ENCODE measurements at regions not wholly inside any gene's neighbourhood (a gene's known extent, or its start where the extent isn't known, plus 50 kb on each side); places are given as distances from the start of the nearest gene placed in this dataset.

GRCh38 chr12:92038476-92038875 lies 107.2 kb downstream of the BTG1 start:
- no peak overlapping the region for H3K27ac ChIP-seq
- TF ChIP-seq POLR2A (IDR thresholded peaks at IDR 0.05): no peak
- H3K36me3 ChIP-seq: no peaks in the 10 kb centered on the region
- WGBS: 90% methylated on average over 4 of the region's 4 CpGs
- no peaks in the 10 kb centered on the region for H3K9me3 ChIP-seq
- H3K27me3 ChIP-seq (replicated peaks; ENCODE audit: insufficient read depth): no peaks in the 10 kb centered on the region
- intact Hi-C loops (cut with DNase I): no loop called here
- DNase-seq (ENCODE audit: low spot score): no peak
- H3K4me1 ChIP-seq (replicated peaks): no peaks in the 10 kb centered on the region
- no peak overlapping the region for H3K4me3 ChIP-seq

GRCh38 chr12:92036771-92037453 lies 108.7 kb downstream of the BTG1 start:
- no peak for TF ChIP-seq POLR2A (IDR thresholded peaks at IDR 0.05)
- no peak for TF ChIP-seq CTCF (IDR thresholded peaks at IDR 0.05)
- TF ChIP-seq POLR2AphosphoS5 (IDR thresholded peaks at IDR 0.05): no peak
- DNase-seq (ENCODE audit: low spot score): no peak
- H3K4me1 ChIP-seq (replicated peaks): peaks cover under 1% of the 10 kb centered on the region
- 91% methylated on average over 6 of the region's 6 CpGs for WGBS
- intact Hi-C loops (cut with DNase I): no loop called here
- H3K4me3 ChIP-seq: no peak overlapping the region
- H3K27me3 ChIP-seq (replicated peaks; ENCODE audit: insufficient read depth): no peaks in the 10 kb centered on the region
- H3K27ac ChIP-seq: no peak overlapping the region
- no peaks in the 10 kb centered on the region for H3K9me3 ChIP-seq
- no peaks in the 10 kb centered on the region for H3K36me3 ChIP-seq

GRCh38 chr12:92036061-92036620 lies 109.5 kb downstream of the BTG1 start:
- 87% methylated on average over 7 of the region's 7 CpGs for WGBS
- Histone ChIP-seq H3K27ac (peak overlapping the region in 1 of 2 donors; percentile 82), H3K36me3 (no peaks in the 10 kb centered on the region), H3K4me3 (no peak overlapping the region), H3K4me1 (replicated peaks) (peaks cover 6% of the 10 kb centered on the region), H3K9me3 (no peaks in the 10 kb centered on the region), H3K27me3 (replicated peaks; ENCODE audit: insufficient read depth) (no peaks in the 10 kb centered on the region)
- TF ChIP-seq POLR2A (IDR thresholded peaks at IDR 0.05): no peak
- no peak for TF ChIP-seq CTCF (IDR thresholded peaks at IDR 0.05)
- no peak for TF ChIP-seq POLR2AphosphoS5 (IDR thresholded peaks at IDR 0.05)
- intact Hi-C loops (cut with DNase I): no loop called here
- no peak for DNase-seq (ENCODE audit: low spot score)

- H3K36me3 ChIP-seq: no peaks in the 10 kb centered on the region
- no peak for DNase-seq (ENCODE audit: low spot score)
- H3K27me3 ChIP-seq (replicated peaks; ENCODE audit: insufficient read depth): no peaks in the 10 kb centered on the region
- H3K9me3 ChIP-seq: no peaks in the 10 kb centered on the region
- intact Hi-C loops (cut with DNase I): no loop called here
- no peak for TF ChIP-seq CTCF (IDR thresholded peaks at IDR 0.05)
- TF ChIP-seq POLR2A (IDR thresholded peaks at IDR 0.05): no peak
- TF ChIP-seq POLR2AphosphoS5 (IDR thresholded peaks at IDR 0.05): no peak
- H3K4me1 ChIP-seq (replicated peaks): peaks cover 7% of the 10 kb centered on the region
- H3K4me3 ChIP-seq: no peak overlapping the region
- 59% methylated on average over 1 of the region's 1 CpG for WGBS
- peak overlapping the region; percentile 63 to 82 for H3K27ac ChIP-seq
Measured at GRCh38 chr12:92035477-92035876, 110.2 kb downstream of the BTG1 start.

GRCh38 chr12:92034858-92035401 lies 110.7 kb downstream of the BTG1 start:
- Histone ChIP-seq H3K27me3 (replicated peaks; ENCODE audit: insufficient read depth) (no peaks in the 10 kb centered on the region), H3K4me3 (peak overlapping the region in 1 of 2 donors; percentile 13), H3K36me3 (no peaks in the 10 kb centered on the region), H3K9me3 (no peaks in the 10 kb centered on the region), H3K4me1 (replicated peaks) (peaks cover 12% of the 10 kb centered on the region), H3K27ac (peak overlapping the region; percentile 63 to 82)
- TF ChIP-seq POLR2A (IDR thresholded peaks at IDR 0.05) (no peak), POLR2AphosphoS5 (IDR thresholded peaks at IDR 0.05) (peak; percentile 90), CTCF (IDR thresholded peaks at IDR 0.05) (peak in 1 of 4 experiments; percentile 9)
- peak; percentile 84 for DNase-seq (ENCODE audit: low spot score)
- WGBS: 2% methylated on average over 10 of the region's 10 CpGs
- intact Hi-C loops (cut with DNase I): no loop called here
